ENCODE measurements at regions not wholly inside any gene's neighbourhood (a gene's known extent, or its start where the extent isn't known, plus 50 kb on each side); places are given as distances from the start of the nearest gene placed in this dataset.
"Not testable (repeated sequence)": the region's sequence is repeated elsewhere in the genome, so short reads cannot be mapped to it uniquely, and the experiment has no call there.

GRCh38 chr11:81187033-81187432 lies 1546.6 kb downstream of the FAM181B start:
- TF ChIP-seq LEF1 (IDR thresholded peaks at IDR 0.05; ENCODE audit: borderline replicate concordance); FOXM1 (IDR thresholded peaks at IDR 0.05; ENCODE audit: borderline replicate concordance); PKNOX1 (IDR thresholded peaks at IDR 0.05); CTBP1 (IDR thresholded peaks at IDR 0.05; ENCODE audit: borderline replicate concordance); L3MBTL2 (conservative IDR thresholded peaks at IDR 0.05); ARNT (IDR thresholded peaks at IDR 0.05); SUZ12 (IDR thresholded peaks at IDR 0.05): not testable (repeated sequence)
